AG09319 (cell line): ENCODE measurements at regions not wholly inside any gene's neighbourhood (a gene's known extent, or its start where the extent isn't known, plus 50 kb on each side); places are given as distances from the start of the nearest gene placed in this dataset.

Source experiments
- DNase-seq: peaks from one replicate; pipeline ENCODE4 v3.0.0-alpha.2; 2010; ENCODE audit warnings: low read depth; ENCODE audit errors: extremely low read depth
- TF ChIP-seq, protein P1 (sequence below): IDR thresholded peaks from 2 replicates; pipeline ENCODE4 v1.5.1; 2011; ENCODE audit warnings: low read depth, mild to moderate bottlenecking, inconsistent platforms, low read length, moderate library complexity

DNA sequence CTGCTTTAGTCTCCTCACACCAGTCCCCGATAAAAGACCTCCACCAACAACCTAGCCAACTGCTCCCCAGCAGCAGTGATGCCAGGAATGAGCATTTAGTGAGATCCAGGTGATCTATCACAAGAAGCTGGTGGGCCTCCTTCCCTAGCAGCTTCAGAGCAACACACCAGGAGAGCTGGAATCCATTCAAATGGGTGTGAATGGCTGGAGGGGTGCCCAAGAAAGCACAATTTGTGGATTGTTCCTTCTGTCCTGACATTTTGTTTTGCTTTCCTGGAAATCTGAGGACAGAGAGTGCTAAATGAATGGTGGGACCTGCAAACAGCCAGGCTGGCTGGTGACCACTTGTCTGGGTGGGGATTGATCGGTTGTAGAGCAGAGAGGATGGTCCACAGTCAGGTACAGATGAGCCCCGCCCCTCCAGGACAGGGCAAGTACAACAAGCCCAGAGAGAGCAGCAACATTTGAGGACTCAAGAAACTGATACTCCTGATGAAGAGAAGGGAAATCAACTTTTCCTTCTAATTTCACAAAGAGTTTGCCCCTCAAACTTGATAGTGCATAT is 316.8 kb downstream of the VPS13C start:
- DNase-seq = no peak
- TF ChIP-seq, protein P1, sequence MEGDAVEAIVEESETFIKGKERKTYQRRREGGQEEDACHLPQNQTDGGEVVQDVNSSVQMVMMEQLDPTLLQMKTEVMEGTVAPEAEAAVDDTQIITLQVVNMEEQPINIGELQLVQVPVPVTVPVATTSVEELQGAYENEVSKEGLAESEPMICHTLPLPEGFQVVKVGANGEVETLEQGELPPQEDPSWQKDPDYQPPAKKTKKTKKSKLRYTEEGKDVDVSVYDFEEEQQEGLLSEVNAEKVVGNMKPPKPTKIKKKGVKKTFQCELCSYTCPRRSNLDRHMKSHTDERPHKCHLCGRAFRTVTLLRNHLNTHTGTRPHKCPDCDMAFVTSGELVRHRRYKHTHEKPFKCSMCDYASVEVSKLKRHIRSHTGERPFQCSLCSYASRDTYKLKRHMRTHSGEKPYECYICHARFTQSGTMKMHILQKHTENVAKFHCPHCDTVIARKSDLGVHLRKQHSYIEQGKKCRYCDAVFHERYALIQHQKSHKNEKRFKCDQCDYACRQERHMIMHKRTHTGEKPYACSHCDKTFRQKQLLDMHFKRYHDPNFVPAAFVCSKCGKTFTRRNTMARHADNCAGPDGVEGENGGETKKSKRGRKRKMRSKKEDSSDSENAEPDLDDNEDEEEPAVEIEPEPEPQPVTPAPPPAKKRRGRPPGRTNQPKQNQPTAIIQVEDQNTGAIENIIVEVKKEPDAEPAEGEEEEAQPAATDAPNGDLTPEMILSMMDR = no peak

DNA sequence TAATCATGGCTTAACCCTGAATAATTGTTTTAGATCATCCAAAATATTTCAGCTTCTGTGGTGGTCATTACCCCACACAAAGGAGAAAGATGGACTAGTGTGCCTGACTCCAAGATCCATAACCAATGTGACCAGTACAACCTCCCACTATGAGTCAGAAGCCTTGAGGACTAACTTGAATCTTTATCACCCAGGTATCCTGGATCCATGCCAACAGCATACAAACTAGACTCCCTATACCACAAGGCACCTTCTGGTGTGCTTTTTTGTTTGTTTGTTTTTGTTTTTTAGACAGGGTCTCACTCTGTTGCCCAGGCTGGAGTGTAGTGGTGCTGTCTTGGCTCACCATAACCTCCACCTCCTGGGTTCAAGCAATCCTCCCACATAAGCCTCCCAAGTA is 317.7 kb downstream of the VPS13C start:
- TF ChIP-seq, protein P1 = no peak
- DNase-seq = no peak

DNA sequence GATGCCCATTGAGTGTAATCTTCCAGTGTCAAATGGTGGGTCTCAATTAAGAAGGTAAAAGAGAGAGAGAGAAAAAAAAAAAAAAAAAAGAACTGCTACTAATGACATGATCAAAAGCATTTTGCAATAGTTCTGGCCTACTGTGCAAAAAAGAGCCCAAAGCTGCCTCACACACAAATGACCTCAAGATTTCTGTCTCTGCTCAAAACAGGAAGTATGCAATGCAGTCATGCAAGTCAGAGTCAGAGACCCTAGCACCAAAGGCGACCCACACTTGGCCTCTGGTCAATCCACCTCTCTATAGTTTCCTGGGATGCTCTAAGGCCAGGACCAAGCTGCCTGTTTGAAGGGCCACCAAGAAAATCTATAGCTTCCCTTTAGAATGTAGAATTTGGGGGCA is 323.5 kb downstream of the VPS13C start:
- no peak for DNase-seq

DNA sequence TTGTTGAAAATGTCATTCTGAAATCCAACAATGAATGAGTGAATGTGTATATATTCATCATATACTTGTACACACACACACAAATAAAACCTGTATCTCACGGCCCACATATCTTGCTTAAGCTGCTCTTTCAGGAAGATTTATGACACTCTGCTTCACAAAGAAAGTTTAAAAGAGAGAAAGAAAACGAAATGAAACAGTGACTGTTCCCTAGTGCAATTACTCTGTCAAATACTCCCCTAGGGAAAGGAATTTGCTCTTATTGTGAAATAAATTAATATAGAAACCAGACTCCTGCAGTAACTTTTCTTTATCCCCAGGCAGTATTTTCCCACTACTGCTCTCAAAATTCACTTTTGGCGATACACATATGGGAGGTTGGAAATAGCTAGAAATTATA is 329.1 kb downstream of the VPS13C start:
- no peak for DNase-seq
- TF ChIP-seq, protein P1 = no peak

More for the DNA sequence above, 323.5 kb downstream of the VPS13C start:
- TF ChIP-seq, protein P1 = no peak

DNA sequence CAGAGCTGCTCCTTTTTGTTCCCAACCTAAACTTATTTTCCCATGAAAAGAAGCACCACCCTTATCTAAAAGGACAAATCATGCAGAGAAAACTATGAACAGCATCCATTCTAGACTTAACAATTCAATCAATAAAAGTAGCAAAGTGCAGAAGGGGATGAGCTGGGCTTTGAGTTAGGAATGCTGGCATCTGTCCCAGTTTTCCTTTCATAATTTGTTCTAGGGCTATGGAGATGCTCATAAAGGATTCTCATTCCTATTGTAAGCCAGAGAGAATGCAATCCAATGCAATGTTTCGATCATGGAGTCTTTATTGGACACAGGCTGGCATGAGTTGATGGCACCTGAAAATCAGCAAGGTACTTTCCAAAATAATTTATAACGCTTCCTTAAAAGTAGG is 330.6 kb downstream of the VPS13C start:
- TF ChIP-seq, protein P1 = no peak
- no peak for DNase-seq

DNA sequence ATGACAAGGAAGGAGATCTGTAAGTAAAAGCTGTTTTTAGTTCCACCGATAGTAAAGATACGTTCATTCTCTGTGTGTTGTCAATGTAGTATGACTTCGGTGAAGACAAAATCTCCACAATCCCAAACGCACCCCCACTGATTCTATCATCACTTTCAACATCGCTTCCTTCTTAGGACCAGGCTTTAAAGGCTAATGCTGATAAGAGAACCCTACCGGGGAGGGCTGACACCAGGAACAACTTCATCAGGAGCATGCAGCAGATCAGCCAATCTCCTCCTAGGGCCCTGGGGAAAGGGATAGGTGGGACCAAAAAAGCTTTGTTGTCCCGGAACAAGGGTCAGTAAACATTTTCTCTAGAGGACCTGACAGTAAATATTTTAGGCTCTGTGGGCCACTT is 334.1 kb downstream of the VPS13C start:
- no peak for DNase-seq
- TF ChIP-seq, protein P1 = no peak

DNA sequence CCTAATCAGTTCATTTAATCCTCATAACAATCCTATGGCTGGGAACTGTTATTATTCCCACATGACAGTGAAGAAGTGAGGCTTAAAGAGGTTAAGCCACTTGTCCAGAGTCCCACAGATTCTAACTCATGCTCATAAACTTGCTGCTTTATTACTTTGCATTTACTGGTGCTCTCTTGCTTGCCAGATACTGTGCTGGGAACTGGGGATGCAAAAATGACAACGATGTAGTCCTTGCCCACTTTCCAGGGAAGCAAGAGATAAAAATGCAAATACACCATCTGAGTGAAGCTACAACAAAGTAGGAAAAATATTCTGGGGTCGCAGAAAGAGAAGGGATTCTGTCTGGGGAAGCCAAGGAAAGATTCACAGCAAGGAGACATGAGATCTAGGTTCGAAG is 335.0 kb downstream of the VPS13C start:
- no peak for DNase-seq
- TF ChIP-seq, protein P1 = no peak
